IMR-90 (cell line): ENCODE measurements at regions not wholly inside any gene's neighbourhood (a gene's known extent, or its start where the extent isn't known, plus 50 kb on each side); places are given as distances from the start of the nearest gene placed in this dataset.

ENCODE experiments used
- ATAC-seq: fragments of 200-7000 bp; cut with Tn5 transposase; 2 replicates; pipeline ENCODE4 v1.9.1; 2020; ENCODE audit warnings: low read depth, mild to moderate bottlenecking, moderate library complexity
- BruUV-seq: library from RNA; stranded (reverse); fragments of 400-500 nt; replicated peaks from 2 replicates; lab custom pipeline; 2021; lab: Mats Ljungman, UMichigan
- CTCF ChIA-PET: fragments of 300-600 bp; formaldehyde crosslinking; extraction: SDS; loops from one replicate; lab custom pipeline; 2021; ENCODE audit warnings: antibody characterized with exemption; lab: Yijun Ruan, JAX
- POLR2A ChIA-PET: fragments of 300-600 bp; sonication (Branson Sonifier 250); formaldehyde crosslinking; loops from one replicate; lab custom pipeline; 2022; ENCODE audit warnings: antibody characterized with exemption; ENCODE audit not compliant: unreplicated experiment; lab: Charles Lee
- DNase-seq: peaks from one replicate; pipeline ENCODE4 v3.0.0; 2013
- H2AFZ ChIP-seq: replicated peaks from 2 replicates; pipeline ENCODE3; 2013; ENCODE audit warnings: low read length, mild to moderate bottlenecking; ENCODE audit not compliant: poor library complexity
- H2AK5ac ChIP-seq: 2 replicates; pipeline ENCODE4 v1.6.1; 2013; ENCODE audit warnings: low read depth, low read length, inconsistent platforms
- H2AK9ac ChIP-seq: replicated peaks from 2 replicates; pipeline ENCODE3; 2013; ENCODE audit warnings: mild to moderate bottlenecking, low read depth, low read length, moderate library complexity; ENCODE audit not compliant: poor library complexity
- H2BK120ac ChIP-seq: 2 replicates; pipeline ENCODE4 v1.6.1; 2013; ENCODE audit warnings: low read depth, low read length, inconsistent platforms
- H2BK15ac ChIP-seq: 3 replicates; pipeline ENCODE4 v1.6.1; 2013; ENCODE audit warnings: low read depth, low read length, inconsistent platforms
- H2BK20ac ChIP-seq: 2 replicates; pipeline ENCODE4 v1.6.1; 2013; ENCODE audit warnings: low read depth, mild to moderate bottlenecking, inconsistent platforms, low read length, moderate library complexity
- H2BK5ac ChIP-seq: 2 replicates; pipeline ENCODE4 v1.6.1; 2013; ENCODE audit warnings: mild to moderate bottlenecking, low read depth, low read length, inconsistent platforms; ENCODE audit not compliant: poor library complexity, severe bottlenecking
- H3K14ac ChIP-seq: replicated peaks from 2 replicates; pipeline ENCODE4 v1.6.1; 2013; ENCODE audit warnings: low read depth, low read length, inconsistent platforms
- H3K18ac ChIP-seq: 2 replicates; pipeline ENCODE4 v1.6.1; 2013; ENCODE audit warnings: low read depth, low read length, control low read depth
- H3K23ac ChIP-seq: 2 replicates; pipeline ENCODE4 v1.6.1; 2013; ENCODE audit warnings: low read depth, low read length, inconsistent platforms
- H3K27ac ChIP-seq: 2 replicates; pipeline ENCODE4 v1.5.1; 2013; ENCODE audit warnings: mild to moderate bottlenecking, control low read depth, low read length; ENCODE audit not compliant: insufficient read depth
- H3K27me3 ChIP-seq: 2 replicates; pipeline ENCODE4 v1.6.1; 2013; ENCODE audit warnings: low read length; ENCODE audit not compliant: control insufficient read depth, insufficient read depth
- H3K36me3 ChIP-seq: 2 replicates; pipeline ENCODE4 v1.6.1; 2013; ENCODE audit warnings: low read length, mixed read lengths; ENCODE audit not compliant: control insufficient read depth, insufficient read depth
- H3K4ac ChIP-seq: 2 replicates; pipeline ENCODE4 v1.6.1; 2013; ENCODE audit warnings: low read depth, low read length, inconsistent platforms
- H3K4me1 ChIP-seq: 2 replicates; pipeline ENCODE4 v1.6.1; 2013; ENCODE audit warnings: low read length, mixed read lengths; ENCODE audit not compliant: control insufficient read depth, insufficient read depth
- H3K4me2 ChIP-seq: 2 replicates; pipeline ENCODE4 v1.6.1; 2013; ENCODE audit warnings: low read depth, mild to moderate bottlenecking, control low read depth, low read length, moderate library complexity
- H3K4me3 ChIP-seq: 2 replicates; pipeline ENCODE4 v1.5.1; 2013; ENCODE audit warnings: low read depth, mild to moderate bottlenecking, control low read depth, low read length, moderate library complexity; ENCODE audit not compliant: insufficient read depth
- H3K56ac ChIP-seq: 2 replicates; pipeline ENCODE4 v1.6.1; 2013; ENCODE audit warnings: low read length, inconsistent platforms; ENCODE audit not compliant: insufficient read depth; ENCODE audit errors: extremely low read depth
- H3K79me1 ChIP-seq, 2 experiments: 2 replicates each; pipeline ENCODE4 v1.6.1; 2013; ENCODE audit warnings: low read length in 2 of 2, inconsistent platforms in 1 of 2, low read depth in 1 of 2
- H3K9ac ChIP-seq: 2 replicates; pipeline ENCODE4 v1.6.1; 2013; ENCODE audit warnings: low read depth, low read length, control low read depth
- H3K9me1 ChIP-seq: 2 replicates; pipeline ENCODE4 v1.6.1; 2013; ENCODE audit warnings: low read length, inconsistent platforms; ENCODE audit not compliant: insufficient read depth
- H3K9me3 ChIP-seq: 2 replicates; pipeline ENCODE4 v1.6.1; 2013; ENCODE audit warnings: low read length; ENCODE audit not compliant: control insufficient read depth, insufficient read depth
- H4K20me1 ChIP-seq: 2 replicates; pipeline ENCODE4 v1.6.1; 2013; ENCODE audit warnings: low read length, inconsistent platforms; ENCODE audit not compliant: insufficient read depth
- H4K5ac ChIP-seq: 2 replicates; pipeline ENCODE4 v1.6.1; 2013; ENCODE audit warnings: mild to moderate bottlenecking, low read depth, low read length, control low read depth
- H4K8ac ChIP-seq, 2 experiments: 2 replicates each; pipeline ENCODE4 v1.6.1; 2013; ENCODE audit warnings: low read depth in 2 of 2, low read length in 2 of 2, control low read depth in 1 of 2, inconsistent platforms in 1 of 2
- H4K91ac ChIP-seq: 2 replicates; pipeline ENCODE4 v1.6.1; 2013; ENCODE audit warnings: low read depth, low read length, inconsistent platforms; ENCODE audit not compliant: insufficient read depth
- CEBPB ChIP-seq: IDR thresholded peaks from 2 replicates; pipeline ENCODE4 v1.6.1; 2012; ENCODE audit warnings: low read depth, low read length, improper control_type of control experiment
- CHD1 ChIP-seq: IDR thresholded peaks from 2 replicates; pipeline ENCODE4 v1.6.1; 2012; ENCODE audit warnings: low read depth, low read length, improper control_type of control experiment
- CTCF ChIP-seq: conservative IDR thresholded peaks from 2 replicates; pipeline ENCODE4 v1.5.1; 2012; ENCODE audit warnings: mild to moderate bottlenecking, low read depth, low read length, improper control_type of control experiment
- ELK1 ChIP-seq: fragments of 150-350 bp; IDR thresholded peaks from 2 replicates; pipeline ENCODE4 v1.6.1; 2016; ENCODE audit warnings: low read depth, mild to moderate bottlenecking, low read length, moderate library complexity, borderline replicate concordance
- FOS ChIP-seq: fragments of 150-350 bp; IDR thresholded peaks from 2 replicates; pipeline ENCODE4 v1.6.1; 2016; ENCODE audit warnings: low read depth, low read length
- MAFK ChIP-seq: IDR thresholded peaks from 2 replicates; pipeline ENCODE4 v1.6.1; 2012; ENCODE audit warnings: low read depth, low read length, improper control_type of control experiment
- MAZ ChIP-seq: IDR thresholded peaks from 2 replicates; pipeline ENCODE4 v1.6.1; 2012; ENCODE audit warnings: low read depth, mild to moderate bottlenecking, low read length, improper control_type of control experiment, moderate library complexity, borderline replicate concordance
- MXI1 ChIP-seq: IDR thresholded peaks from 2 replicates; pipeline ENCODE4 v1.6.1; 2012; ENCODE audit warnings: low read depth, mild to moderate bottlenecking, low read length, moderate library complexity, borderline replicate concordance
- NFE2L2 ChIP-seq: fragments of 150-350 bp; IDR thresholded peaks from 2 replicates; pipeline ENCODE4 v1.6.1; 2016; ENCODE audit warnings: low read depth, mild to moderate bottlenecking, low read length
- POLR2A ChIP-seq: IDR thresholded peaks from 2 replicates; pipeline ENCODE4 v1.6.1; 2012; ENCODE audit warnings: mild to moderate bottlenecking, low read depth, low read length
- RAD21 ChIP-seq: IDR thresholded peaks from 2 replicates; pipeline ENCODE4 v1.6.1; 2012; ENCODE audit warnings: low read length, improper control_type of control experiment
- RCOR1 ChIP-seq: IDR thresholded peaks from 2 replicates; pipeline ENCODE4 v1.6.1; 2012; ENCODE audit warnings: mild to moderate bottlenecking, low read length, improper control_type of control experiment; ENCODE audit not compliant: insufficient replicate concordance
- RFX5 ChIP-seq: IDR thresholded peaks from 2 replicates; pipeline ENCODE4 v1.8.0; 2012; ENCODE audit warnings: low read depth, mild to moderate bottlenecking, low read length, moderate library complexity
- SMC3 ChIP-seq: fragments of 150-350 bp; IDR thresholded peaks from 2 replicates; pipeline ENCODE4 v1.6.1; 2016; ENCODE audit warnings: low read depth, mild to moderate bottlenecking, antibody characterized with exemption, low read length, moderate library complexity
- WGBS, 2 experiments: methylation state at CpG; one replicate each; pipeline versions ENCODE4 v1.1.5 to v1.1.7; 2013; ENCODE audit warnings: missing lambda C conversion rate in 2 of 2; ENCODE audit not compliant: insufficient read length in 1 of 2; ENCODE audit errors: extremely low coverage in 2 of 2; 5-methylcytosine and 5-hydroxymethylcytosine counted together
- dilution Hi-C: fragments of 300-500 bp; cut with HindIII; formaldehyde crosslinking; loops from one replicate; pipeline ENCODE4 v1.14.3; 2018; ENCODE audit warnings: low sequenced_read_pairs; ENCODE audit not compliant: unreplicated experiment
- in situ Hi-C: fragments of 300-500 bp; cut with MboI; formaldehyde crosslinking; loops from 3 replicates; pipeline ENCODE4 v1.14.3; 2019; ENCODE audit warnings: low sequenced_read_pairs, inconsistent platforms, mixed read lengths
- intact Hi-C: fragments of 100-400 bp; cut with micrococcal nuclease; formaldehyde crosslinking; loops from 2 replicates; pipeline ENCODE4 v1.10.0; 2022
- TF ChIP-seq, protein P1 (sequence below): fragments of 150-350 bp; IDR thresholded peaks from 2 replicates; pipeline ENCODE4 v1.6.1; 2017; ENCODE audit warnings: mild to moderate bottlenecking, antibody characterized with exemption, low read length, low read depth

DNA sequence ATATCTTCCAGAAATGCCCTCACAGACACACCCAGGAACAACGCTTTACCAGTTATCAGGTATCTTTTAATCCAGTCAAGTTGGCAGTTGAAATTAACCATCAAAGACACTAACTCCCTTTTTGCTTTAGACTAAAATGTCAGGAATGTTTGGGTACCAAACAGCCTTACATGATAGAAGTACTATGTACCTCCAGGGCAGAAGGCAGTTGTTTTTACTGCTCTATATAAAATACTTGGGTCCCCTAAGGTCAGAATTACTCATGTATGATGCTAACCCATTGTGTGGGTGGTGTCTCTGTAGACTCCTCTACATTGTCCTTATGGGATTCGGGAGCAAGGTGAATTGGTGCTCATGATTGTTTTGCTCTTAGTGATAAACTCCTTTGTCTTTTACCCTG, 492.5 kb upstream of the FLRT2 start:
- Histone ChIP-seq H3K14ac (no peak overlapping the region), H3K23ac (no peak overlapping the region), H3K36me3 (no peaks in the 10 kb centered on the region), H2BK5ac (no peak overlapping the region), H3K9me1 (no peaks in the 10 kb centered on the region), H4K8ac (no peak overlapping the region), H2BK15ac (no peak overlapping the region), H4K20me1 (no peaks in the 10 kb centered on the region), H3K79me1 (no peaks in the 10 kb centered on the region), H4K5ac (no peak overlapping the region), H3K18ac (no peak overlapping the region), H4K91ac (no peak overlapping the region), H2AK5ac (no peak overlapping the region), H3K9me3 (no peaks in the 10 kb centered on the region; the same call in 1 of the 2 replicates), H3K27me3 (no peaks in the 10 kb centered on the region), H3K4ac (no peak overlapping the region), H2AFZ (no peak overlapping the region), H3K27ac (no peak overlapping the region), H3K4me1 (no peaks in the 10 kb centered on the region), H3K4me3 (no peak overlapping the region), H3K4me2 (no peak overlapping the region), H2BK20ac (no peak overlapping the region), H3K56ac (no peak overlapping the region), H2AK9ac (no peak overlapping the region), H2BK120ac (no peak overlapping the region), H3K9ac (no peak overlapping the region)
- ATAC-seq = no peak
- ChIA-PET POLR2A (no interaction called here), CTCF (no interaction called here)
- no CpG with 5 or more reads among the region's 2 CpGs for WGBS, 2 experiments
- TF ChIP-seq CEBPB (no peak), CHD1 (no peak), SMC3 (no peak), ELK1 (no peak), NFE2L2 (no peak), MXI1 (no peak), RAD21 (no peak), RFX5 (no peak), FOS (no peak), RCOR1 (no peak), MAZ (no peak), POLR2A (no peak), MAFK (no peak), CTCF (no peak)
- TF ChIP-seq, protein P1, sequence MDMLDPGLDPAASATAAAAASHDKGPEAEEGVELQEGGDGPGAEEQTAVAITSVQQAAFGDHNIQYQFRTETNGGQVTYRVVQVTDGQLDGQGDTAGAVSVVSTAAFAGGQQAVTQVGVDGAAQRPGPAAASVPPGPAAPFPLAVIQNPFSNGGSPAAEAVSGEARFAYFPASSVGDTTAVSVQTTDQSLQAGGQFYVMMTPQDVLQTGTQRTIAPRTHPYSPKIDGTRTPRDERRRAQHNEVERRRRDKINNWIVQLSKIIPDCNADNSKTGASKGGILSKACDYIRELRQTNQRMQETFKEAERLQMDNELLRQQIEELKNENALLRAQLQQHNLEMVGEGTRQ = no peak
- in situ Hi-C loops = no loop called here
- DNase-seq = no peak
- dilution Hi-C loops = no loop called here
- BruUV-seq = no TSS peak
- intact Hi-C loops = loop anchor here (10.0 kb wide), 1 partner anchor 487 kb away; no protein-coding TSS in a partner anchor
